H7 (cell line): ENCODE measurements at regions not wholly inside any gene's neighbourhood (a gene's known extent, or its start where the extent isn't known, plus 50 kb on each side); places are given as distances from the start of the nearest gene placed in this dataset.

ENCODE experiments used
- DNase-seq: peaks from one replicate; pipeline ENCODE4 v3.0.0; 2012
- H3K27me3 ChIP-seq: 2 replicates; pipeline ENCODE4 v1.6.0; 2011; ENCODE audit warnings: mild to moderate bottlenecking, low read length; ENCODE audit not compliant: control insufficient read depth, insufficient read depth
- H3K36me3 ChIP-seq: replicated peaks from 2 replicates; pipeline ENCODE4 v1.5.1; 2011; ENCODE audit warnings: low read length; ENCODE audit not compliant: control insufficient read depth, insufficient read depth
- H3K4me3 ChIP-seq: 2 replicates; pipeline ENCODE4 v1.5.1; 2011; ENCODE audit warnings: low read depth, mild to moderate bottlenecking, control low read depth, low read length, moderate library complexity; ENCODE audit not compliant: insufficient read depth

DNA sequence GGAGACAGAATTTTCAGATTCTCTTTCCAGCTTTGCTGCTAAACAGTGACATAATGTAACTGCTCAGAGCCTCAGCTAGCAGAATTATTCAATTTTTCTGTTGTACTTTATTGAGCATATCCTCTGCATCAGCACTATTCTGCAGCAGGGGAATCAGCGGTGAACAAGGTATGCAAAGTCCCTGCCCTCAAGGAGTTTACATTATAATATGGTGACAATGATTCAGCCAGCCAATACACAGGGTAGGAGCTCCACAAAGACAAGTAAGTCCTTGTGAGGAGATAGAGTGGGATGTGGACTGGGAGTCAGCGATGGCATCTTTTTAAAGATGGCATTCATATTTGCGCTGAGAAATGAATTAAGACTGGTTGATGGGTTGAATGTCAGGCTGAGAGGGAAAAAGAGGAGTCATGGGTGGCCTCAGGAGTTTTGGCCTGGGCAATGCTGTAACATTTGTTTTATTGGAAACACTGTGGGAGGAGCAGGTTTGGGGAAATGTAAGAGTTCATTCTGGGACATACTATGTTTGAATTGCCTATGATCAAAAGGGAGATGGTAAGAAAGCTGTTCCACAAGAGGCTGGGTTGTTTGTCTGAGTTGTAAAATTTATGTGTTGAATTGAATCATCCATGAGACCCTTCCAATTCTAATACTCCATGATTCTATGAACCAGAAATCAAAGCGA lies 194.5 kb downstream of the PLK2 start:
- no peaks in the 10 kb centered on the region for H3K27me3 ChIP-seq
- no peak for DNase-seq

DNA sequence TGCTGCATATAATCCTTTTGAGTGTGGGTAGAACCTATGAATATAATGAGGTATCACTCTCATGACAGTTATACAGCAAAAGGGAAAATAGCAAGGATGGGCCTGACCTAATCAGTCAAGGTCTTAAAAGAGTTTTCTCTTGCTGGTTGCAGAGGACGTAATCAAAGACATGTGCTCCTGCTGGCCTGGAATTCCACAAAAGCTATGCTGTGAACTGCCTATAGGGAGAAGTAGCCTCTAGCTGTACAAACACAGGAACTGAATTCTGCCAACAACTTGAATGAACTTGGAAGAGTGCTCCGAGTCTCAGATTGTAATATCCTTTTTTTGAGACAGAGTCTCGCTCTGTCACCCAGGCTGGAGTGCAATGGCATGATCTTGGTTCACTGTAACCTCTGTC lies 195.6 kb downstream of the PLK2 start:
- Histone ChIP-seq H3K27me3 (no peaks in the 10 kb centered on the region), H3K36me3 (no peaks in the 10 kb centered on the region), H3K4me3 (no peak overlapping the region)
- DNase-seq, result no peak

More for the DNA sequence above, 194.5 kb downstream of the PLK2 start:
- H3K4me3 ChIP-seq, result no peak overlapping the region
- no peaks in the 10 kb centered on the region for H3K36me3 ChIP-seq

DNA sequence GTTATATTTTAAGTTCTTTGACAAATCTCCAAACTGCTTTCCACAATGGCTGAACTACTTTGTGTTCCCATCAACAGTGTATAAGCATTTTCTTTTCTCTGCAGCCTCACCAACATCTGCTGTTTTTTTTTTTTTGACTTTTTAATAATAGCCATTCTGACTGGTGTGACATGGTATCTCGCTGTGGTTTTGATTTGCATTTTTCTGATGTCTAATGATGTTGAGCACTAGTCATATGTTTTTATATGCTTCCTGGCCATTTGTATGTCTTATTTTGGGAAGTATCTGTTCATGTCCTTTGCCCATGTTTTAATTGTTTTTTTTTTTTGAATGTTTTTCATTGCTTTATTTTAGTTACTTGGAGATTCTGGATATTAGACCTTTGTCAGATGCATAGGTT lies 196.6 kb downstream of the PLK2 start:
- no peak for DNase-seq
- no peaks in the 10 kb centered on the region for H3K27me3 ChIP-seq
- H3K36me3 ChIP-seq, result no peaks in the 10 kb centered on the region
- no peak overlapping the region for H3K4me3 ChIP-seq

DNA sequence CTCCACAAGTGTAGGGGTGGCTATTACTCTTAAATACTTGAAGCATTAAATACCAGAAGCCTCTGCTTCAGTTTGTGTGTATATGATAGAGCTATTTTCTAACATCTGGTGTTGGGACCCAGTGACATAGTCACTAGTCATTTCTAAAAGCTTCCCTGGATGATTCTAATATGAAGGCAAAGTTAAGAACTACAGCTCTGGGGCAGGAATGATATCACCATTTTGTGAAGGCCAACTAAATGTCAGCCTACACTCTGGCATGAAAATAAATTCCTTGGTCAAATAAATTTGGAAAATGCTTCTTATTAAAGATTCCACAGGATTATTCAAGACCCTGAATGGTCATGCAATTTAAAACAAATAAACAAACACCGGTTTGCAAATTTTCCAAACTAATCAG lies 197.7 kb downstream of the PLK2 start:
- Histone ChIP-seq H3K27me3 (no peaks in the 10 kb centered on the region), H3K4me3 (no peak overlapping the region), H3K36me3 (no peaks in the 10 kb centered on the region)
- DNase-seq, result no peak

DNA sequence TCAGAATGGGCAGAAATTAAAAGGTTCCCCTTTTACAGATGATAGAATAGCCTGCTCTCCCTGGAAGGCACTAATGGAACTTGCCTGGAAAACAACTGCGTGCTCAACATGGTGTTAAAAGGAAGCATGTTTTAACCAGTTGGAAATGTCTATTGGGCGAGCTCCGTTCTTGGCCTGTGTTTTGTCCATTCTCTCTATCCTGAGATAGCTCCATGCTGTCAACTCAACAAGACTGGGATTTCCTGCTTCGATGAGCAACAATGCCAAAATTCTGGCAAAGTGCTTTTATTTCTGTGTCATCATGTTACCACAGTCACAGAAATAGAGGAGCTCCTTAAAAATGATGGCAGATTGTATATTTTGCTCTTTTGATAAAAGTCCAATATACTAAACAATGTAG lies 198.3 kb downstream of the PLK2 start:
- Histone ChIP-seq H3K4me3 (no peak overlapping the region), H3K36me3 (no peaks in the 10 kb centered on the region), H3K27me3 (no peaks in the 10 kb centered on the region)
- DNase-seq, result no peak

DNA sequence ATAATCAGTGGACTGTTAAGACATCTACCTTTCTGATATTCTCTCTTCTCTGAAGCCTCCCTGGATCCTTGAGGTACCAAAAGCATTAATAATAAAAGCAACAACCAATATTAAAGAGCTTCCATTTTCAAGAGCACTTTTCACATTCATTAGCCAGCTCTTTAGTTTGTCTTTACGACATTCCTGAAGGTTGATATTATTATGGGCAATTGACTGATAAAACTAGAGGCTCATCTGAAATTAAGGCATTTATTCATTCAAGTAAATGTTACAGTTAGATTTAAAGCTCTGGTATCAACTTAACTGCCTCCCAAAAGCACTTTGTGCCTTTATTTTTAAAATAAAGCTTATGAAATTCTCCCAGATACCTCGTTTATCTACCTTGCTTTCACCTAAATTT lies 199.6 kb downstream of the PLK2 start:
- Histone ChIP-seq H3K36me3 (no peaks in the 10 kb centered on the region), H3K27me3 (no peaks in the 10 kb centered on the region), H3K4me3 (no peak overlapping the region)
- DNase-seq, result no peak

DNA sequence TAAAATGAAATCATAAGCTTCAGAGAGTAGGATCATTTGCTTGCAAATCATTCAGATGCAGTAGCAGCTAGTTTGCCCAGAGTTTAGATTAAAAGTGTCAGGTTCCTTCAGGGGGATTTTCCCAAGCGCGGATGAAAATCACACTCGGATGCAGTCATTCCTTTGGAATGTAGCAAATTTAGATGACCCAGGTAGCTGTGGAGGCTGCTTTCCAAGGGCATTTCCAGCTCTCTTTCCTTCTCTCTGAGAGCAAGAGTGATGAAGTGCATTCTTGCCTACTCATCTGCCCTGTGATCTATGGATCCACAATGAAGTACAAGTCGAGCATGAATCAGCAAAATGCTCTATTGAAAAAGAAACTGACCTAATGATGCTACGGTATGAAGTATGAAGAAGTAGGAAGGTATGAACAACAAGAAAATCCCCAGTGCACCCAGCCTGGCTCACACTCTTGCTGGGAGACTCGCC lies 200.2 kb downstream of the PLK2 start:
- DNase-seq, result peak; percentile 33
- Histone ChIP-seq H3K4me3 (no peak overlapping the region), H3K27me3 (no peaks in the 10 kb centered on the region)

DNA sequence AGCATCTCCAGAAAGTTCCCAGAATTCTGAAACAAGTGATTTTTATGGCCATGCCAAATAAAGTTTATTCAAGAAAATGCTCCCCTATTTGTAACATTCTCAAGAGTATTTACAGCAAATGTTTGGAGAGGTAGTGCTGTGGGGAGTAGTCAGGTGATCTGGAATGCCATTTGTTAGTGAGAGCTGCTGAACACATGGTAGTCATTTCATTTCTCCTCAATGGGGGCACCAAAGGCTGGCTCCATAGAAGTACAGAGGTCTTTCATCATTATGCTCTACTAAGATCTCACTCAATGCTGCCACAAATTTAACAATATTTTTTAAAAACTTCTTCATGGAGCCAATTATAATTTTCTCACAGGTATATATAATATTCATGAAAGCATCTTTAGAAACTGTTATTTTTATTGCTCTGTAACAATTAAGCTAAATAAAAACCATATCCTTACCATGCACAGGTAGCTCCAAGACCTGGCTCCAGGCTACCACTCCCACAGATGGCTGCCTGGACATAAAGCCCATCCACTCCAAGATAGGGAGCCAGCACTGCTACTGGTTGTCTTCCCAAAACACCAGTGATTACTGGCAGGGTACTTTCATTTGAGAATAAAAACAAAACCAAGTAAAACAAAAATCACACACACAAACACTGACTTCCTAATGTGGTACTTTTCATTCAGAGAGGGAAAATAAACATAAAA lies 200.8 kb downstream of the PLK2 start:
- no peaks in the 10 kb centered on the region for H3K36me3 ChIP-seq
- no peak overlapping the region for H3K4me3 ChIP-seq
- no peak for DNase-seq
- no peaks in the 10 kb centered on the region; the same call in 1 of the 2 replicates for H3K27me3 ChIP-seq

More for the DNA sequence above, 200.2 kb downstream of the PLK2 start:
- H3K36me3 ChIP-seq, result no peaks in the 10 kb centered on the region

DNA sequence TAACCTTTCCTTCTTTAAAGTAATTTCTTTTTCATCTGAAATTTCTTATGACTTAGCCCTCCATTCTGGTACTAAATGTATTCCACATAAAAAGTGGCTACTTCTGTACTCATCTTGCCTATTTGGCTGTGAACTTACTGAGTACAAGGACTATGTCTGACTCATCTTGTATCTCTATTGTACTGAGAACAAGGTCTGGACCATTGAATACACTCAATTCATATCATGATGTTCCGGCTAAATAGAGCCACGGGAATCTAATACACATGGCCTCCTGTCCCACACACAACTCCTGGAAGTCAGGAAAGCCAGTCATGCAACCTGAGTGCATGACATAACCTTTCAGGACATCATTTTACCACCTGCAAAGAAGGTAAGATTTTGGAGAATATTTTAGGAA lies 203.9 kb downstream of the PLK2 start:
- H3K27me3 ChIP-seq, result no peaks in the 10 kb centered on the region; the same call in 1 of the 2 replicates
- no peak for DNase-seq
- H3K4me3 ChIP-seq, result no peak overlapping the region
- H3K36me3 ChIP-seq, result no peaks in the 10 kb centered on the region

DNA sequence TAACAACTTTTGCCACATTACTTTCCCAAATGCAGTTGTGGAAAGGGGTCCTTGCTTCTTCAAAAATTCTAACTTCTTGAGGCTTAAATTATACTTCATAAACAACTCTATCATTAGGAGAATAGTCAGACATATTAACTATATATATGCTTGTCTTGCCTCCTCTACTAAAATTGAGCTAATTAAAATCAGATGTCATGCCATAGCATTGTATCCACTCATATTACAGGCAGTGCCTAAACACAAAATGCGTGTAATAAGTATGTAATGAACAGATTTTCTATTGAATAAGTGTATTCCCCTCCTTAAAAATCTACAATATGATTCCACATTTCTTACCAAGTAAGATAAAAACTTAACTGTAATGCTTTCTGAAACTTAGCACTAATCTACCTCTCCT lies 204.5 kb downstream of the PLK2 start:
- Histone ChIP-seq H3K27me3 (no peaks in the 10 kb centered on the region; the same call in 1 of the 2 replicates), H3K4me3 (no peak overlapping the region), H3K36me3 (no peaks in the 10 kb centered on the region)
- no peak for DNase-seq

DNA sequence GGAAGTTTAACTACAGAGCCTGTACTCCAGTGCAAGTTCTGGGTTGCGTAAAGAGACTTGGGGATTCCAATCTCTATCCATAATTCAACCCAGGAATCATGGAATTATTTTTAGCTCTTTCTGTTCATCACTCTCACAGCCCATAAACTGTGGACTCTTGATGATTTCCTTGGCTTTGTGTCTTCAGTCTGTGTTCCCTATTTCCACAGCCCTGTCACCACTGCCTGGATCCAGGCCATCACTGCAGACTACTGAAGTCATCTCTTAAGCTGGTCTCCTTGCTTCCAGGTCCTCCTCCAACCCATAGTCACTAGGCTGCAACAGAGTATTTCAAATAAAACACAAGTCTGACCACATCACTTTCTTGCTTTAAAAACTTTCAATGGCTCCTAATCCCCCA lies 211.7 kb downstream of the PLK2 start:
- H3K36me3 ChIP-seq, result no peaks in the 10 kb centered on the region
- no peak for DNase-seq
- H3K27me3 ChIP-seq, result no peaks in the 10 kb centered on the region
- no peak overlapping the region for H3K4me3 ChIP-seq

DNA sequence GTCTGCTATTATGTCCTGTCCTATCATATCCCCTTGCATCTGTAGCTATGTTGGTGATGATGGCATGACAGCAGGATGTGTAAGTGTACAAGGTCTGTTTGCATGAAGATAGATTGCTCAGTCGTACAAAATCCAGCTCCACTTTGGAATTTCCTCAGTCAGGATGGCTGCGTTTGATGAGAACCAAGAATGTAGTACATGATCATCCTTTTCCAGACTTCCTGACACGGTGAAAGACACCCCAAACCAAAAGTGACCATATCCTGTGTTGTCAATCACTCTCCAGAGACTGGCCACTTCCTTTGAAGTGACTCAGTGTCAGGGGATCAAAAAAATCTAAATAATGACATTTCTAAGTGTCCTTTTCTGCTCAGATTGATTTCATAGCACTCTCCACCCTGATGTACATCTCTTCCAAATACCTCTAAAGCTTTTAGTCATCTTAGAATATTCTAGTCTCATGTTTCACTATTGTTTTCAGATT lies 213.4 kb downstream of the PLK2 start:
- H3K27me3 ChIP-seq, result no peaks in the 10 kb centered on the region

DNA sequence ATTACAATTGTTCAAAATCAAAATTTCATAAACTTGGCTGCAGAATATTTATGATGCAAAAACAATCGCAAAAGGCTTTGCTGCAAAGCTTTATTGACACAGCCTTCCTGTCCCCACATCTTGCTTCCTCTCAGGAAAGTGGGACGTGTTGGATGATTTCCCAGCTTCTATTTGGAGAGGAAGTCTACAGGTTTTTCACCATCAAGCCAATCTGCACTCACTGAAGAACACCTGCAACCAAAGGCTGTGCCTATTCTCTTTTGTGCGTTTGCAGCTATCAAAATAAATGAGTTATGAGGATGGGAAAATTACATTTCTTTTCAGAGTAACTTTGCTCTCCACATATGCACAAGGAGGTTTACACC lies 214.4 kb downstream of the PLK2 start:
- H3K4me3 ChIP-seq, result no peak overlapping the region
- no peak for DNase-seq

More for the DNA sequence above, 213.4 kb downstream of the PLK2 start:
- no peak for DNase-seq
- Histone ChIP-seq H3K36me3 (no peaks in the 10 kb centered on the region), H3K4me3 (no peak overlapping the region)

DNA sequence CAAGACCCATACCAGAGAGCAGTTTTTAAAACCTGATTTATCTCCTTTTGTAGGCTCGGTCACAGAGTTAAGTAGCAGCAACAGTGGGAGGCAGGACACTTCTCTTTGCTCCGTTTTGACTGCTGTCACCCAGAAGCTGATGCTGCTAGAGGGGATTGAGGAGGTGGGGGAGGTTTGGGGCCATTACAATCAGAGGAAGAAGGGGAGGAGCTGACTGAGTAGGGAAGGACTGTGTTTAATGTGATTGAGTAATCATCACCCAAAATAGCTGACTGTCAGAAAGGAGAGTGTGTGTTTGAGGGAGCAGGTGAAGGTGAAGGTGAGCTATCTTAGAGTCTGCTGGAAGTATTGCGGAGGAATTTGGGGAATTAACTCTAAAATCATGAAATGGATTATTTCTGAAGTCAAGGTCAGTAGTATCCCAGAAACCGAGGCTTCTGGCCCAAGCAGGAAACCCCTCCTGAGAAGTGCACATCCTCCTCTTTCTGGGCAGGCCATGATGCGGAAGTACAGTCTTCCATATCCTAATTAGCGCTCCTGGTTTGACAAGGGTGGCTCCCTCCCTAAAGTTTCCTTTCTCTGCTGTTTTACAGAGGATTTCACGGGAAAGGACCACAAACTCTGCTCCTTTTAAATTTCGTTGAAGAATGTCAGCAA lies 214.9 kb downstream of the PLK2 start:
- H3K27me3 ChIP-seq, result no peaks in the 10 kb centered on the region
- DNase-seq, result no peak
- no peak overlapping the region for H3K4me3 ChIP-seq
- no peaks in the 10 kb centered on the region for H3K36me3 ChIP-seq

More for the DNA sequence above, 214.4 kb downstream of the PLK2 start:
- no peaks in the 10 kb centered on the region for H3K27me3 ChIP-seq
- H3K36me3 ChIP-seq, result no peaks in the 10 kb centered on the region

DNA sequence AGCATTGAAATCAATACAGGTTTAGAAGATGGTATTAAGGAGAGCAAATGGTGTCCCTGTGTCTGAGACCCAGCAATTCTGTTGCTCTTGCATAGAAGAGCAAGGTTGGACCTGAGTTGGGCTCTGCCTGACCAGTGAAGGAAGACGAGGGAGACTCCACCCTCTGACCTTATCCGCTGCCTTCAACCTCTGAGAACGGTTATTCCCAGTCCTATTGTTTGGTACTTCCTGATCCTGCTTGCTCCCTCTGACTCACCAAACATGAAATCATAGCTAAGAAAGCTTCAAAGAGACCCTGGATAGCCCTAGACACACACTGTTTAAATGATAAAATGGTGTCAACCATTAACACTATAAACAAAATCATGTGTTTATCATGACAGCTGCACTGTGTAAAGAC lies 218.5 kb downstream of the PLK2 start:
- Histone ChIP-seq H3K4me3 (no peak overlapping the region), H3K27me3 (no peaks in the 10 kb centered on the region), H3K36me3 (no peaks in the 10 kb centered on the region)
- no peak for DNase-seq
